ENCODE measurements at regions not wholly inside any gene's neighbourhood (a gene's known extent, or its start where the extent isn't known, plus 50 kb on each side); places are given as distances from the start of the nearest gene placed in this dataset.
"Not testable (repeated sequence)": the region's sequence is repeated elsewhere in the genome, so short reads cannot be mapped to it uniquely, and the experiment has no call there.

GRCh38 chr2:199216253-199216652 lies 241.5 kb downstream of the SATB2 start:
- DNase-seq = no peak

DNA sequence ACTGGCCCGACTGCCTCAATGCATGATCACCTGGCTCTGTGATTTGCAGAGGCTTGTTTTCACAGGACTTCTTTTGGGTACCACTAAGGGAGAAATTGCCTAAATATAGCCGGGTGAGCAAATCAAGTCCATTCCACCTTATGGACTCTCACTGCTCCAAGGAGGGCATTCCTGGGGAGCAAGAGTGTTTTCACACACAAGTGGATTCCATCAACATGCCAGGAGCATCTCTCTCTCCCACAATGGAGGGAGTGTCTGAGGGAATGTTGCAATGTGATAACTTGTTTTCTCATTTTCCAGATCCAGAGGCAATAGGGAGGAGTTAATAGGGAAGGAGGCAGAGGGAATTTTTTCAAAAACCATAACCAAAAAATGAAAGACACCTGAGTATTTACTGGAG lies 250.7 kb downstream of the SATB2 start:
- DNase-seq = no peak

- DNase-seq = no peak
Observed at GRCh38 chr2:199206536-199206935, 251.2 kb downstream of the SATB2 start.

DNA sequence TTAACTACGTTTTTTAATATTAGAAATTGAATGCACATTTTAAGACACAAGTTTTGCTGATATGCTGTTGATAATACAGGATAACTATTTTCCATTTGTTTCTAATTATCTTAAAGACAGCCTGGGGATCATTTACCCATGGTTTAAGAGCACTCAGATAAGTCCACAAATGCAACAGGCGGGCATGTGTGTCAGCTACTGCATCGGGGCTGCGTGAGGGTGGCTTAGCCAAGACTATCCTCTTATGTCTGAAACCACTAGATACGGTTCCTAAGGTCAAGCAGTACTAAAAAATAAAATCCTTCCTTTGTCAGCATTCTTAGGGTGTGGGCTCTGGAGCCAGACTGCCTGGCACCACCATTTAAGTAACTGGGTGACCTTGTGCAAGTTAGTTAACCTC lies 254.8 kb downstream of the SATB2 start:
- no peak for DNase-seq

DNA sequence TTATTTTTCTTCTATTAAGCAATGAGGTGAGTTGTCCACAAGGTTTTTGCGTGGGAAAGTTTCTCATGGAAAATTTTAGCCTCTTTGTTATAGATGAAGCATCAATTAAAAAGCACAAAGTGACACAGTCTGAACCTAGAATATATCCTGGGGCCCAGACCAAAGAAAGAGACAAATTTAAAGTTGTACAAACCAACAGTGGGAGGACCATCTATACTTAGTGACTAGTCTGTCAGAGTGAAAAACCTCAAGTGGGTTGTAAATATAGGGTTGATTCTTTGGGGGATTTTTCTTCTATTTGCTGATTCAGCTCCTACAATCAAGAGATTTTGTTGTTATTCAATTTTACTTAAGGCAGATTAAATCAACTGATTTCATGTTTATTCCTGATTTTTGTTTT lies 256.2 kb downstream of the SATB2 start:
- DNase-seq = no peak

- no peak for DNase-seq
Observed at GRCh38 chr2:199199797-199200196, 257.9 kb downstream of the SATB2 start.

- no peak for DNase-seq
Observed at GRCh38 chr2:199197448-199197847, 260.3 kb downstream of the SATB2 start.

DNA sequence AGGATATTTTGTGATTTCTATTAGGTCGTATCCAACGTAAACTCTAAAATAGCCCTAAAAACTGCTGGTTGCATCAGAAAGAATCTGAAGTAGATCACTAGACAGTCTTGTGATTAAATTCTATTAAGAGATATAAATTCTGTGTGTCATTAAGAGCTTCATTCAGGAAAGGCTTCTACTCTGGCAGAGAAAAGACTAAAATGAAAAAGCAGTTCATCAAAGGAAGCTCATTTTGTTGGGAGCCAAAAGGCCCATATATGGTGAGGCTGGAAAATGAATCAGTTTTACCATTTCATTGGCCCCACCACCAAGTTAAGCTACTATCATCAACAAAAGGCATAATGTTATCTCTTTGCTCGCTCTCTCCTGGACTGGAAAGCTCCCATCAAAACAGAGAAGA lies 261.1 kb downstream of the SATB2 start:
- no peak for DNase-seq

- no peak for DNase-seq
Observed at GRCh38 chr2:199195927-199196502, 261.7 kb downstream of the SATB2 start.

- DNase-seq = no peak
Observed at GRCh38 chr2:199191461-199191860, 266.3 kb downstream of the SATB2 start.

DNA sequence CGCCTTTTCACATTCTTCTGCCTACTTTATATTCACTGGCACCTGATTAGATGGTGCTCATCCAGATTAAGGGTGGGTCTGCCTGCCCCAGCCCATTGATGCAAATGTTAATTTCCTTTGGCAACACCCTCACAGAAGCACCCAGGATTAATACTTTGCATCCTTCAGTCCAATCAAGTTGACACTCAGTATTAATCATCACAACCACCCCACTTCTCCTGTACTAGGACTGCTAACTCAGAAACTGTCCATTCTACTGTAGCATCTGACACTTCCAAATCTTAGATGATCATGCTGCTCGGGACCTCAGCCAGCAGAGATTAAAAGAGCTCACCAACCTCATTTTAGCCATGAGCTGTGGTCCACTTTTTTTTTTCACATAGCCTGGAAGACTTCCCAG lies 268.5 kb downstream of the SATB2 start:
- DNase-seq = no peak

GRCh38 chr2:199186301-199186751 lies 271.4 kb downstream of the SATB2 start:
- no peak for DNase-seq

GRCh38 chr2:199185174-199185573 lies 272.6 kb downstream of the SATB2 start:
- not testable (repeated sequence) for DNase-seq

DNA sequence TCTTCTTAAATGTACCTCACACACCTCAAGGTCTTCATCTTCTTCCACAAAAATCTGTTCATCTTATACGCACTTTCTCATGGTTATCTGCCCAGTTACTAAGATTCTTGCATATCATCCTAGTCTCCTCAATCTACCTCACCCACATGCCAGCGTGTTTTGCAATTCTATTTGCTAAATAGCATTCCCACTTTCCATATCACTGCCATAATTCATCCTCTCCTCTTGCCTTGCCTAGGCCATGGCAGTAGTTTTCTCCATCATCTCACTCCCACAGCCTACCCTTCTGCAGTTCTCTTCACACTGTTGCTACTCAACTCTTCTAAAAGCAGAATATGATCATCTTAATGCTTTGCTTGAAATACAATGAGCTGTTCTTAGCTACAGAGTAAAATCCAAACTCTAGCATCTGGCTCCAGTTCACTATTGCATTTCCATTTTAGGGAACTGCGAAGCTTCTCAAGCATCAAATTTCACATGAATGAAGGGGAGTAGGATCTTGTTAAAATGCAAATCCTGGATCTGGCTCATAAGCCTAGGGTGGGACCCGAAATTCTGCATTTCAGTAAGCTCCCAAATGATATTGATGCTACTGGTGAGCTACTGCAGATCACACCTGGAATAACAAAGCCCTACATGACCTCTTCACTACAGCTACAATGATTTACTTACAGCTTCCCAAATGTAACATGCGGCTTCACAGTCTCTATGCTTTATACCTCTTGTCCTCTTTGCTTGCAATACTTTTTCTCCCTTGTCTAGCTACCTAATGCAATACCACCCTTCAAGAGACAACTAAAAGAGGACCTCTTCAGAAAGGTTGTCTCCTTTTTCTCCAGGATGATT lies 293.9 kb downstream of the SATB2 start:
- DNase-seq = no peak

- no peak for DNase-seq
Observed at GRCh38 chr2:199160677-199161465, 296.9 kb downstream of the SATB2 start.

DNA sequence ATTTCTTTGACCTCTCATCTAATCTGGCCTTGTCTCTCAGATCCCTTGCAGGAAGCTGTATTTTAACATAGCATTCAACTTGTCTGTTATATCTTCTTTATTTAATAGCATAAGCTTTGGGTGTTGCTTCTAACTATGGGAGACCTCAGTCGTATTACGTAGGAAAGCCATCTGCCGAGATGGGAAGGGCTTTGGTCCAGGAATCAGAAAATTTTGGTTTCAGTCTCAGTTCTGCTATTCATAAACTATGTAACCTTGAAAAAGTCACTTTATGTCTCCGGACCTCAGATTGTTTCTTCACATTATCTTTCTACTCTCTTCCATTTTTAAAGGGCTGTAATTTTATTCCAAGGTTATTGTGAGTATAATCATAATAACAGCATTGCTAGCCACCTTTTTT lies 297.7 kb downstream of the SATB2 start:
- DNase-seq = no peak

- no peak for DNase-seq
Observed at GRCh38 chr2:199148076-199148845, 309.5 kb downstream of the SATB2 start.

GRCh38 chr2:199147216-199147615 lies 310.5 kb downstream of the SATB2 start:
- DNase-seq = no peak

DNA sequence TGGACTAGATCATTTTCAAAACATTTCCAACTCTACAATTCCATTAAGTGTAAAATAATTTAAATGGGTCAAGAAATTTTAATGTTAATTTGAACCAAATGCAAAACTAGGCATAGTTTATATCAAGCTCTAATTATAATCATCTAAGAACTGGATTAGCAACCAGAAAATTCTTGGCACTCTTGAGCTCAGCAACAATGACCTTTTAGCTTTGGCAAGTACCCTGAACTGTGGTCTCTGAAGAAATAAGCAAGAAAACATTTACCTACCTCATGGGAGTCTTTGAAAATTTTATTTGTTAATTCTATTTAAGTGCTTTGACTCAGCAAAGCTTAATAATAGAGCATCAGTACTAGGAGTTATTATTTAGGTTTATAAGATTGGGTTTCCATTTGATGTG lies 313.2 kb downstream of the SATB2 start:
- no peak for DNase-seq

DNA sequence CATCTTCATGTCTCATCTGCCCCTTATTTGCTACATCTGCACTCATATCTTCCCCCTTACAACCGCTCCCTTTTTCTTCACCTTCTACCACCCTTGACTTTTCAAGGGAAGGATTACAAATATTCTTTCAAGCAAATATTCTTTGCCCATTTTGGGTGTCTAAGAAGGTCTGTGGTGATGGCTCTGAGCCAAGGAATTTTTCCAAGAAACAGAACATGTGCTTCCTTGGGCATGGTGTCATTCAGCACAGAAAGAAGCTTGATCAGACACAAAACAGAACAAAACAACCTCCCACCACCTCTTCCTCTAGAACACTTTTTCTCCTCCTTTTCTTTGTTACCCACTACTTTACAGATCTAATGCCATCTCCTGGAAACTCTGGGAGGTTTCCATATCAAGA lies 313.7 kb downstream of the SATB2 start:
- no peak for DNase-seq

DNA sequence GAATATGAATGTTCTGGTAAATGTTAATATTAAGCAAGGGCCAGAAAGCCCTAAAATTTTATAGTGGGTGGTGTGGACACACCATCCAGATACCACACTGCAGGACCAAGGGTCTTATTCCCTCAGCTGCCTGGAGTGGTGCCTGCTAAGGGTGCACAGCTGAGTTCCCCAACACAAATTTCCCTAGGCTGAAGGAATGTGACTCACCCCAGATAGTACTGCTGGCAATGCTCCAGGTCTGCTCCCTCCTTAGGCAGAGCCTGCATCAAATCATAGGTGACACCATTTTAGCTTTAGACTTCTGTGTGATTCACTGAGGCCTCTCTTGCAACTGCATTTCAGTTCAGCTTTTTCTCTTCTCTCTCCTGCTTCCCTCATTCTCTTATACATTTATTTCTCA lies 321.1 kb downstream of the SATB2 start:
- no peak for DNase-seq

DNA sequence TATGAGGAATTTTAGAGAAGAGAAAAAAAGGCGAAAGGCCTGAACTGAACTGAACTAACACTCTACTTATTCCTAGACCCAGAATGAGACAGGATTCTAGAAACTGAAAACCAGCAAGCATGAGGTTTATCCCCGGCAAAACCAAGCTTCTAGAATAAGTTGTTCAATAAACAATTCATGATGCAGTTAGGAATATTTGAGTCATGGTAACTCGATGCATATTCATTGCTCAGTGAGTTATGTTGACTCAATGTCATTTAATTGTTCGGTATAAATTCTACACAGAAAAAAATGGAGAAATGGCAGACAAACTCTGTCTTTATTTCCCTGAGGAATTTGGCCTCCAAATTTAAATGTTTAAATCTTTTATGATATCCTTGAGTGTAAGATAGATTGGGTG lies 321.5 kb downstream of the SATB2 start:
- DNase-seq = no peak

DNA sequence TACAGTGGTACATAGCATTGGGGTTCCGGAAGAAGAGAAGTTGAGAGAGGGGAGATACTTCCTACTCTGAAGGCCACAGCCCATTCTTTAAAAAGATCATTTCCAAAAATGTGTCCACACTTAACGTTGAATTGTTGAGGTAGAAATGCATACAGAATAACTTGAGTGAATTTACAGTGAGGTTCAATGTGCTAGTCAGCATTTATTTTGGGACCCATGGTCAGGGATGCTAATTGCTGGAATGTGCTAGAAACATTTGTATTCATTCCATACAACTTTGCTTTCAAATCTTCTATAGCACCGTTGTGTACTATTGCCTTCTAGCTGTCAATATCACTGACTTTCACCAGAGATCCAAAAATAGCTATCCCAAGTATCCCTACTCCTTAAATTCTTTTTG lies 325.9 kb downstream of the SATB2 start:
- no peak for DNase-seq

Data from activated T-cell treated with anti-CD3 and anti-CD28 coated beads for 4 hours (primary cell).